NCI-H2196 treated with DMSO at 0.1 percent for 48 hours (cell line): ENCODE measurements at regions not wholly inside any gene's neighbourhood (a gene's known extent, or its start where the extent isn't known, plus 50 kb on each side); places are given as distances from the start of the nearest gene placed in this dataset.
"Not testable (repeated sequence)": the region's sequence is repeated elsewhere in the genome, so short reads cannot be mapped to it uniquely, and the experiment has no call there.

Source experiments
- DNase-seq: peaks from one replicate; lab custom pipeline; 2025; ENCODE audit not compliant: unreplicated experiment; lab: John Stamatoyannopoulos, UW

DNA sequence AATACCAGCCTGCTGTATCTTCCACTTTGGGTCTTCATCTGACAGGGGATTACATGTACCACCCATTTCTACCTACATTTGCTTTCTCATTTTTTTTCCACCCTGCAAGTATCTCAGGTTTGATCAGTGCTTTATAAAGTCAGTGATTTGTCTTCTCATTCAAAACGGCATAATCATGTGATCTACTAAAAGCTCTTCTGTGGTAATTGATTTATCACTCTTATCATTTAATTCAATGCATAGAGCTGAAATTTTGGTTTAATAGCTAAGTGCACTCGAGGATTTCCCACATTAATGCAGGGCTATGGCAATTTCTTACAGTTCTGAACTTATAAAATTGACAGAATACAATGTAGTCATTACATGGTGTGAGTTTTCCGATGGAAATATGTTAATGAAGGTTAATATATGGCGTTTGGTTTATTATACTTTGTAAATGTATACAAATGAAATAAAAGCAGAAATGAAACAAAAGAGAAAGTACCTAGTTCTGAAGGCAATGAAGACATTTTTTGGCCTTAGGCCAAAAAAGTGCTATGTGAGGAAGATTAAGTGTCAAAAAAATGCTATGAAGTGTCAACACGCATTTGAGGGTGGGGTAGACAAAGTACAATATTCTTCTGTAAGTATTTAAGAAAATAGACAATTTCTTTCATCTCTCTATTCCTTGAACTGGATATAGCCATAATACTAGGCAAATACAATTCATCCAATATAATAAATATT is 457.3 kb downstream of the ETV1 start:
- DNase-seq = no peak

DNA sequence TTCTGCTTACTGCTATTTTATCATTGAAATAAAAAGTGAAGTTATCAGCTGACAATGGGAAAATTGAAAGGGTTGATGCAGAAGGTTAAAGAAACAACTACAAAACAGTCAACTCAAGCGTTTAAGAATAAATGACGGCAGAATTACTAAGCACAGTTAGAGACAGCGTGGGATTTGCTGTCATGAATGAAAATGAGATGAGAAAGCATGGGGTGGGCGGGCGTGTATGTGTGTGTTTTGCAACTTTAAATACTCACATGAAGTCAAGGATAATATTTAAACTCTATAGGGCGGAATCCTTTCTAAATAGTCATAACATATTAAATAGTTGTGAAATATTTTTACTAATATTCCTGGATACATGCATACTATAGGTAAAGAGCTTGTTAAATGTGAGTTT is 450.8 kb downstream of the ETV1 start:
- no peak for DNase-seq

DNA sequence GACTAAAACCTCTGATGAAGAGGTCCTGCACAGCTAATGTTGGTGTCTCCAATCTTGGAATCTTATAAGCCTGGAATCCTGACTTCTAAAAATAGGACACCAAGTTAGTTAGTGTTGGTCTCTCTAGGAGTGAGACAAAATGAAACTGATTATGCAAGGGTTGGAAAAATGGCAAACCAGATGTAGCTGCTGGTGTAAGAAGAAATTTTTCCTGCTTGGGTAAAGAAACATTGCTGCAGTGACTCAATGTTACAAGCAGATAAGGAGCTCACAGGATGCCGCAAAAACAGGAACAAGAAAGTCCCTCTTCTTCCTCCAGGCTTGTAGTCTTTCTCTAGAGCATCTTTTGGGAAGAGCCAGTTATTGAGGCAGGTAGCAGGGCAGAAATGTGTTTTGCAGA is 449.0 kb downstream of the ETV1 start:
- no peak for DNase-seq

DNA sequence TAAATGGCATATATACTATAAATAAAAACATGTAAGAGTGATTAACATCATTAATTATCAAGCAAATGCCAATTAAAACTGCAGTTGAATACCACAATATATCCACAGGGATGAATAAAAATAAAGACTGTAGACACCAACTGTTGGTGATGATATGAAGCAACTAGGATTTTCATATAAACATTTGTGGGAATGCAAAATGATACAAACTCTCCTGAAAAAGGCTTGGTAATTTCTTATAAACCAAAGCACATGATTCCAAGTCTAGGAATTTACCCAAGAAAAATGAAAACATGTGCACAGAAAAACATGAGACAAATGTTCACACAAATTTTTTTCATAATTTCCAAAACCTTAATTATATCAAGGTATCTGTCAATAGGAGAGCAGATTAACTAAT is 448.1 kb downstream of the ETV1 start:
- DNase-seq = no peak

DNA sequence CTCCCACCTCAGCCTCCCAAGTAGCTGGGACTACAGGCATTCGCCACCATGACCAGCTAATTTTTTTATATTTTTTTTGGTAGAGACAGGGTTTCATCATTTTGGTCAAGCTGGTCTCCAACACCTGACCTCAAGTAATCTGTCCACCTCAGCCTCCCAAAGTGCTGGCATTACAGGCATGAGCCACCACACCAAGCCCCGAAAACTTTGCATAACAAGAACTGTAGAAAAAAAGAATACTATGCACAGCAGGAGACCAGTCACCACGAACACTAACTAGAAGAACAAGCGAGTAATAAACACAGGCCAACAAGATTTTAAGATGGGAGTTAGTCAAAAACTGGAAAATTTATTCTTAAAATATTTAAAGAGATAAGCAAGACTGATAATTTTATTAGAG is 447.0 kb downstream of the ETV1 start:
- DNase-seq = no peak

DNA sequence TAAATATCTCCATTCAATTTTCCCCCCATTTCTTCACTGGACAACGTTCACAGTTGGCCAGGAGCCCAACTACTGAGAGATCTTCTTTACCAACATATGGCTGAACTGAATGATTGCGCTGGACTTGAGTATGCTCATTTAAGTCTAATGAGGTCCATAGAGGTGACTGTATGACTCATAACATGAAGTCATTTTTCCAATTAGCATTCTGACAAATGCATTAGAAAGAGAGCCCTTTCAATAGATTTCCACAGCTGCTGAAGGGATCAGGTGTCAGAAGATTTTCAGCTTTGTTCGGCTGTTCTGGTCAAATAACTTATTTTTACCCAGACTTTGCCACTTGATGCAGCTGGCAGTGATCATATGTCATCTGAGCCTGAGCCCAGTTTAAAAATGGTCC is 438.0 kb downstream of the ETV1 start:
- peak; percentile 55 for DNase-seq

DNA sequence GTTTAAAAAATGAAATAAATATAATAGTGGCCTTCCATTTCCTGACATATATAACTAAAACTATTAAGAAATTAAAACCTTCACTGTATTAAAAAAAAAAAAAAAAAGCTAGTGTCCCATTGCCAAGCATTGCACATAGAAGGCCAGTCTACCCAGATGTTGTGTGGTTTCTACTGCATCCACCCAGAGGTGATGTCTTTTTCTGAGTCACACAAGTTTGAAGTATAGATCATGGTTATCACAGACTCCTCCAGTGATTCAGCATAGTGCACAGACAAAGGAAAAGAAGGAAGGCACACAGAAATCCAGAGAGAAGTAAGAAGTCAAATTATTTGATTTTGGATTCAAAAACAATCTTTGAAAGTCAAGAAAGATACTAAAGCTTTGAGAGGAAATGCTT is 429.0 kb downstream of the ETV1 start:
- no peak for DNase-seq

DNA sequence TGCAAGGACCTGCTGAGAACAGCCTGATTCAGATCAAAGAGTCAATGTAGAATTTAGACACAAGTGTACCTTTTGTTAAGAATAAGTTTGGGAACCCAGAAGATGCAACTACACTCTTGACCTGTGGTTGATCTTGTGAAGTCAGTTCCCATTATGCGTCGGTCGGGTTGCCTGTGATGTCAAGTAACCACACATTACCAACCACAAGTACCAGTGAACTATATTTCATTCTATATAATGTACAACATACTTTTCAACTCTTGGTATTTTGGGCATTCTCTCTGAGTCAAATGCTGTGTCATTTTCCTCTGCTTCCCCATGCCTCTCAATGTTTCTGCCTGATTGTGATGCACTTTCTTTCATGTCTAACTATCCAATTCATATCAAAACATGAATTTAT is 426.2 kb downstream of the ETV1 start:
- DNase-seq = no peak

DNA sequence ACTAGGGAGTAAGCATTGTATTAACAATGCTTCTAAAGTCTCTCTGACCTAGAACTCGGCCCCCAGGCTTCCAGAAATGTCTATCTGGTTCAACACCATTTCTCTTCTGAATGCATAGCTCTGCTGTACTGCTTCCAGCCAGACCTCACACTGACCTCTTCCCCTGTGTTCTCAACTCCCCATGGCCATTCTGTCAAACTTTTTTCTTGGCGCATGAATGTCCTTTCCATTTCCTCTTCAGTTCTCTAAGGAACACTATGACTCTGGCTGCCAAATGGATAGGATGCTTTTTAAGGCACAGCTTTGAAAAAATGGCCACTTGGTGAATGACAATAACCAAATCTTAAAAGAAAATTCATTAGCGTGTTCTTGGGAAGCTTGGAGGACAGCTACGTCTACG is 425.8 kb downstream of the ETV1 start:
- no peak for DNase-seq

DNA sequence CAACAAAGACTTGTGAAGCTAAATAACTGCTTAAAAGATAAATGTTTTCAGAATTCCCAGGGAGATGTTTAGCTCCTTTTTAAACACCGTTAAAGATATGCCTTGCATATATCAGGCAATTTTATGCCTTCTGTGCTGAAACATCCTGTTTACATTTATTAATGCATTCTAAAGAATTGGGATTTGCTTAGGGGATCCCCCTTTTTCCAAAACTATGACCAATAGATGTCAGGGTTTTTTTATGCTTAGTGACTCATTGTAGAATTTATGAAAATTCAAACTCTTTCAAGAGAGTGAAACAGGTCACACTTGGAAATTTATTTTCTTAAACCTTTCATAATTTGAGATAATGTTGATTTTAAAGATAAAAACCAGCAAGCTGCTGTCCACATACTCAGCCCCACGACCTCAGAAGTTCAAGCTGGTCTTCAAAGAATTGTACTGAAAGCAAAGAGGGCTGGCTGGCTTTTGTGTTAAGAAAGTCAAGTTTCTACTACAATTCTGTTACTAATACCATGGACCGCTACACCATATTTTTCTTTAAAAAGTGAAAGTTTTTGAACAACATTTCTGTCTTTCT is 411.8 kb downstream of the ETV1 start:
- no peak for DNase-seq

DNA sequence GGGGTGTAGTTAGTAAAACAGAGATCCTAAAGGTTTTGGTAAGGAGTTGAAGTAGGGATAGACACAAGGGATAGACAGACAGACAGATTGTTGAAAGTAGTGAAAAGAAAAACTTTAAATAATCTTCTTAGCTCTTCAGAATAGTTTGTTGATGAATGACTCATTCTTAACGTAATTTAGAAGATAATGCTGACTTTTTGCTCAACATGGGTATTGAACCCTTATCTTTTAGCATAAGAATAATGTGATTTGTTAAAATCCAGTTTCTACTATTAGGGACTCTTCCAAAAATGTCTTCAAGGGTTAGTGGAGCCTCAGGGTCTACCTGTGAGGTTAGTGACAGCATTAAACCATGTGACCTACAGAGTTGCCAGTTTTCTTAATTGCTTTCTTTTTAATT is 411.2 kb downstream of the ETV1 start:
- DNase-seq = no peak

DNA sequence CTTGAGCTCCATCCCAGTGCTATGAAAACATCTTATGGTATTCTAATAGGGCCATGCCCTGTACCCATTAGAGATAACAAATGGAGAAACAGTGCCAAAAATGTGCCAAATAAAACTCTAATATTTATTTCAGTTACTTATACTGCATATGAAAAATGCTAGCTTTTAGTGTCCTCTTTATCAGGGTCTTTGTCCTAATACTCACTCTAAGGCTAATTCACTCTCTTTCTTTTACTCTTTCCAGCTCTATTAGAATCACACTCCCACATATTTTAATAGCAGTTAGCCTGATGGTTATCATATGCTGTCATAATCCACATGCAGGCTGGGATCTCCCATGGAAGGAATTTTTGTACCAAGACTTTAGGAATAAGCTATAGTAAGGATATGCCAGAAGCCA is 408.4 kb downstream of the ETV1 start:
- no peak for DNase-seq

DNA sequence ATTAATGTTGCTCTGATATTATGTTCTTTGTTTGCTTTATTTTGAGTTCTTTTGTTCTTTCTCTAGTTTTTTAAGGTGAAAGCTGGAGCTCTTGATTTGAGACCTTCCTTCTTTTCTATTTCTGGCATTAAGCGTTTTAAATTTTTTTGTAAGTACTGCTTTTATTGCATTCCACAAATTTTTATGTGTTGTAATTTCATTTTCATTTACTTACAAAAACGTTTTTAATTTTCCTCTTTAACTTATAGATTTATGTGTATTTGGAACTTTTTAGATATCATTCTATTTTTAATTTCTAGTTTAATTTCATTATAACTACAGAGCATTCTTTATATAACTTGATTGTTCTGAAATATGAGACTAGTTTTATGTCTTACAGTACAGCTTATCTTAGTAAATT is 395.6 kb downstream of the ETV1 start:
- DNase-seq = no peak

DNA sequence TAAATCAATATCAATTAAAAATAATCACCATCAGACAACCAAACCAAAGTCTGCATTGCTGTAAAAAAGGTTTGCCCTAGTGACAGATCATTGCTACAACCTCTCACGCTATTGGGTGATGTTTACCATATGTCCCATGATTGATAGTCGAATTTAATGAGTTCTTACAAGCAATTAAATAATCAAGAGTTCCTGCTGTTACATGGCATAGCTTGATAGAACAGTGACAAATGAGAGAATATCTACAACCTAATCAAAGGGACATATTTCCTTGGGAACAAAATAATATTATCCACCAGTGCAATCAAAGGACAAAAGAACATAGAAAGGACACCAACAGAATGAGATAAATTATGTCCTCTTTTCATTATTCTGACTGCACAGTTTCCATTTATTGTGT is 387.4 kb downstream of the ETV1 start:
- DNase-seq = no peak

DNA sequence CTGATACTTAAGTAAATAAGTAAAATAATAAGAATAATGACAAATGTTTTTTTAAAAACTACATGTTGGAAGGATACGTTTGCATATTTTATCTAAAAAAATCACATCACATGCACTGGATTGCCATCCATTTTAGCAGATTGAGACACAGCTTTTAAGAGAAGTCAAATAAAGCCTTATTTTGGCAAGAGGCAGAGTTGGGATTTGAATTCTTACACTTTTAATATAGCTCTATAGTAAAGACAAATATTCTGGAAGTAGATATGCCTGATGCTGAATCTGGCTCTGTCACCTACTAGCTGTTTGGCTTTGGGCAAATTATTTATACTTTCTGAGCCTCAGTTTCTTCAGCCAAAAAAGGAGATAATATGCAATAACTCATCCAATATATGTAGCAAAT is 386.4 kb downstream of the ETV1 start:
- no peak for DNase-seq

DNA sequence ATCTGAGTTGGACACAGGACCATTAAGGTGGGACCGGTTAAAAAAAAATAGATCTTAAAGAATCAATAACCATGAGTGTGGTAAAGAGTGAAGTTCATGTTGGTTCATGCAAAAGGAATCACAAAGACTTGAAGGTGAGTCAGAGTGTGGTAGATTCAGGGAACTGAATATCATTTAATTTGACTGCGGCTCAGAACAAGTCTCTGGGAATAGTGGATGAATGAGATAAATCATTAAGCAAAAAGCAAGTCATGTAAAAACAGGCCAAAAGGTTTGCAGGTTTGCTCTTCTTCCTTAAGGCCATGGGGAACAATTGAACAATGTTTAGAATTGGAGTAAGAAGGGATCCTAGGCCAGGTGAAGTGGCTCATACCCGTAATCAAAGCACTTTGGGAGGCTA is 385.8 kb downstream of the ETV1 start:
- DNase-seq = no peak

DNA sequence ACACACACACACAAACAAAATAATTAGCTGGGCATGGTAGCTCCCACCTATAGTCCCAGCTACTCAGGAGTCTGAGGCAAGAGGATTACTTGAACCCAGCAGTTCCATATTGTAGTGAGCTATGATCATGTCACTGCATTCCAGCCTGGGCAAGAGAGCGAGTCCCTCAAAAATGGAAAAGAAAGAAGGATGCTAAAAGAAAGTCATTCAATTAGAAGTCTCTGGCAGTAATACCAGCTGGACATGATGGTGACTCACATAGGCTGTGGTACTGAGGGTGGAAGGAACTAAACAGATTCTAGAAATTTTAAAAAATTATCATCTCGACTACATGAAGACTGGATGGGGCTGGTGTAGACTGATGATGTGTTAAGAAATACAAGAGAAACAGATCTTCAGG is 385.3 kb downstream of the ETV1 start:
- no peak for DNase-seq

DNA sequence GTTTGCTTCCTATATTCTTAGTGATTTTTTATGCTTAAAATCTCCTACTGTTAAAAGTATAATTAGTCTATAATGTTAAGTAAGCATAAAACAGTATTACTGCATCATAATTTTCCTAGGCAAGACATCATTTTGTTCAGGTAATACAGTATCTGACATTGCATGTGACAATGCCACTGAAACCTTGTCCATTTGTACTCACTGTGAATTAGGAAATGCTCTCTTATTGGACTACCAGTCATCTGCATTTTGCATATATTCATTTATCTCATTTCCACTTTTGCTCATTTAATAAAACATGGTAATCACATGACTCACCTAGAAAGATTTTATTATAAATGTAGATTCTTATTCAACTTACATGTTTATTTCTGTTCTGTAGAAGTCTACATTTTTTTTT is 379.1 kb downstream of the ETV1 start:
- DNase-seq = no peak

DNA sequence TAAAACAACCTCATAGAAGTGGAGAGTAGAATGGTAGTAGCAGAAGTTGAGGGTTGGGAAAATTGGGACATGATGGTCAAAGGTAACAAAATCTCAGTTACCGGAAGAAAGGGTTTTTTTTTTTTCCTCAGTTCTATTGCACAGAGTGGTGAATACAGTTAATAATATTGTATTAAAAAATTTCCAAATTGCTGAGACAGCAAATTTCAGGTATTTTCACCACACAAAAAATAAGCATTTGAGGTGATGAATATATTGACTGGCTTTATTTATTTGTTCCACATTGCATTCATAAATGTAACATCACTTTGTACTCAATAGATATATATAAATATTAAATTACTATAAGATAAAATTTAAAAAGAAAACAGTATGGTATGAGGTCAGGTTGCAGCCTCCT is 373.8 kb downstream of the ETV1 start:
- DNase-seq = no peak

DNA sequence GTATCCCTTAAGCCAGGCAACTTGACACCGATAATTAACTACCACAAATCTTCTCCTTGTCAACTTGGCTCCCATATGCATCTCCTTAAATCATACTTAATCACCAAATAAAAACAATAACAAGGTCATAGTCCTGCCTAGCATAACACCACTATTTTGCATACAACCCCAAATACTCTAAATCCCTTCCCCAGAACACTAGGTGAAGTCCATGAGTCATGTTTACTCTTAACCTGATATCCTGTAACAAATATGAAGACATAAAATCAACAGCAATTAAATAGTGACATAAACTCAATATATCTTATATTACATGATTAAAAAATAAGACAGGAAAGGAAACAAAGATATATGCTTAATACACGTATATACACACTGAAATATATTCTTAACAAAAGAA is 362.0 kb downstream of the ETV1 start:
- DNase-seq = no peak

DNA sequence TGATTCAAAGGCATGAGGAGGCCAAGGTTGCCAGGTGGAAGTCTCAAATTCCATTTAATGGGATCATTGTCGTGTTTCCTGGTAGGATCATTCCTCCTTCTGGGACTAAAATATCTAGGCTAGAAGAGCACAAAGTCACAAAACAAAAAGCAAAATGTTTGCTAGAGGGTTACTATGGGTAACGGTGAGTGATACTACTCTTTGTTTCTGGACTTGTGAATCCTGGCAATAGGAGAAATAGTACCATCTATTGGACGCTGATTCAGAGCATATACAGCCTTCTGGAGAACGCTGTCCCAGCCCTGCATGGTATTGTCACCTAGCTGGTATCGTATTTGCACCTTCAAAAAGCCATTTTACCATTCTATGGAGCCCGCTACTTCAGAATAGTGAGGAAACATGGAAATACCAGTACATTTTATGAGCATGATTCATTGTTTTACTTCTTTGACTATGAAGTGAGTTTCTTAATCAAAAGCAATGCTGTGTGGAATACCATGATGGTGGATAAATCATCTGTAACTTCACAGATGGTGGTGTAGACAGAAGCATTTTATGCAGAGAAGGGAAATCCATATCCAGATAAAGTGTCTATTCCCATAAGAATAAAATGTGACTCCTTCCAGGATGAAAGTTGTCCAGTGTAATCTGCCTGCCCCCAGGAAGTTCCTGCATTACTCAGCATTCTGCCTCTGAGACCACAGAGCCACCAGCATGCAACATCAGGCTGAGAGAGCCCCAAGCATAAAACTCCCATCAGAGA is 361.0 kb downstream of the ETV1 start:
- DNase-seq = no peak

DNA sequence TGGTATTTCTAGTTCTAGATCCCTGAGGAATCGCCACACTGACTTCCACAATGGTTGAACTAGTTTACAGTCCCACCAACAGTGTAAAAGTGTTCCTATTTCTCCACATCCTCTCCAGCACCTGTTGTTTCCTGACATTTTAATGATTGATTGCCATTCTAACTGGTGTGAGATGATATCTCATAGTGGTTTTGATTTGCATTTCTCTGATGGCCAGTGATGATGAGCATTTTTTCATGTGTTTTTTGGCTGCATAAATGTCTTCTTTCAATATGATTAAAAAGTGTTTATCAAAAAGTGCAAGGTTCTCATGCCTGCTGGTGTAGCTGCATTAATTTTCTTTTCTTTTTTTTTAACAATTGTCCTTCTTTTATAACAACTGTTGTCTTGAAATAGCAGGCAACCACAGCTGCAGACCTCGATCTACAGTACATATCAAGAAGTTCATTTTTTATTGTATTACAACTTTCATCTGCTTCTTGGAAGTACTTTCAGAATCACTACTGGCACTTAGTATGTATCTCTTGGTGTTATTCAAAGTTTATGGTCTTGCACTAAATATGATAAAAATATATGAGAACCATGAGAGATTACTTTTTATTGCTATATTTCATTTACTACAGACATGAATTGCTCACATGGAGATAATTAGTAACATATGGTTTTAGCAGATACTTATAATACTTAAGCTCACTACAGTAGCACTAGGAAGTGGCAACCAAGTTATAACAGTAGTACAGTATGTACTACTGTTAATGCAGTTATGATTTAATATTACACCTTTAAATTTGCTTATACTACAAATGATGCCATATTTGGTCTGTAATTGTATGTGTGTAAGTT is 358.0 kb downstream of the ETV1 start:
- DNase-seq = not testable (repeated sequence)
